H9 (cell line): ENCODE measurements at regions not wholly inside any gene's neighbourhood (a gene's known extent, or its start where the extent isn't known, plus 50 kb on each side); places are given as distances from the start of the nearest gene placed in this dataset.

Experiments used
- DNase-seq: peaks from one replicate; pipeline ENCODE4 v3.0.0-alpha.2; 2017
- H2AFZ ChIP-seq: one replicate; pipeline ENCODE4 v1.6.1; 2013; ENCODE audit warnings: mild to moderate bottlenecking, low read length, control low read depth, moderate library complexity
- H2AK5ac ChIP-seq: 2 replicates; pipeline ENCODE4 v1.6.1; 2013; ENCODE audit warnings: low read length, control low read depth, mixed read lengths; ENCODE audit not compliant: insufficient read length
- H2BK120ac ChIP-seq: one replicate; pipeline ENCODE4 v1.6.1; 2013; ENCODE audit warnings: low read depth, mild to moderate bottlenecking, low read length, control low read depth, inconsistent platforms; ENCODE audit not compliant: poor library complexity, severe bottlenecking
- H2BK12ac ChIP-seq: 2 replicates; pipeline ENCODE4 v1.6.1; 2013; ENCODE audit warnings: low read length, control low read depth, mixed read lengths, low read depth; ENCODE audit not compliant: insufficient read length
- H2BK15ac ChIP-seq: 2 replicates; pipeline ENCODE4 v1.6.1; 2013; ENCODE audit warnings: low read depth, low read length, control low read depth
- H2BK20ac ChIP-seq: one replicate; pipeline ENCODE4 v1.6.1; 2013; ENCODE audit warnings: low read depth, mild to moderate bottlenecking, low read length, control low read depth, inconsistent platforms; ENCODE audit not compliant: poor library complexity, severe bottlenecking
- H2BK5ac ChIP-seq: 2 replicates; pipeline ENCODE4 v1.6.1; 2013; ENCODE audit warnings: low read length, control low read depth, mixed read lengths; ENCODE audit not compliant: insufficient read length
- H3K14ac ChIP-seq: 2 replicates; pipeline ENCODE4 v1.6.1; 2013; ENCODE audit warnings: low read length, control low read depth; ENCODE audit not compliant: insufficient read depth
- H3K18ac ChIP-seq: 2 replicates; pipeline ENCODE4 v1.6.1; 2013; ENCODE audit warnings: low read depth, mild to moderate bottlenecking, mixed read lengths, low read length, control low read depth; ENCODE audit not compliant: insufficient read length
- H3K23ac ChIP-seq: 2 replicates; pipeline ENCODE4 v1.6.1; 2013; ENCODE audit warnings: low read length, control low read depth, mixed read lengths, low read depth; ENCODE audit not compliant: insufficient read length
- H3K23me2 ChIP-seq: 2 replicates; pipeline ENCODE4 v1.6.1; 2013; ENCODE audit warnings: low read depth, mild to moderate bottlenecking, mixed read lengths, low read length, control low read depth; ENCODE audit not compliant: insufficient read length, poor library complexity, severe bottlenecking
- H3K27ac ChIP-seq: 2 replicates; pipeline ENCODE4 v1.5.1; 2013; ENCODE audit warnings: low read length, control low read depth, mixed read lengths, low read depth; ENCODE audit not compliant: insufficient read length
- H3K27me3 ChIP-seq: 2 replicates; pipeline ENCODE4 v1.6.1; 2013; ENCODE audit warnings: low read length, control low read depth, inconsistent platforms; ENCODE audit not compliant: insufficient read depth
- H3K4ac ChIP-seq: 2 replicates; pipeline ENCODE4 v1.6.1; 2013; ENCODE audit warnings: low read depth, mild to moderate bottlenecking, control low read depth, inconsistent platforms, low read length, moderate library complexity
- H3K4me1 ChIP-seq: 2 replicates; pipeline ENCODE4 v1.6.1; 2013; ENCODE audit warnings: low read length, control low read depth, inconsistent platforms; ENCODE audit not compliant: insufficient read depth
- H3K4me2 ChIP-seq: 2 replicates; pipeline ENCODE4 v1.6.1; 2013; ENCODE audit warnings: low read length, control low read depth, mixed read lengths; ENCODE audit not compliant: insufficient read length, insufficient read depth
- H3K56ac ChIP-seq: 2 replicates; pipeline ENCODE4 v1.6.1; 2013; ENCODE audit warnings: low read depth, mild to moderate bottlenecking, mixed read lengths, low read length, control low read depth; ENCODE audit not compliant: insufficient read length
- H3K79me1 ChIP-seq: 2 replicates; pipeline ENCODE4 v1.6.1; 2013; ENCODE audit warnings: low read depth, mild to moderate bottlenecking, moderate library complexity, low read length, control low read depth, inconsistent platforms; ENCODE audit not compliant: insufficient read depth, poor library complexity, severe bottlenecking
- H3K79me2 ChIP-seq: 2 replicates; pipeline ENCODE4 v1.6.1; 2013; ENCODE audit warnings: low read length, control low read depth, inconsistent platforms; ENCODE audit not compliant: insufficient read depth
- H3K9ac ChIP-seq: 2 replicates; pipeline ENCODE4 v1.6.1; 2013; ENCODE audit warnings: low read length, control low read depth, mixed read lengths; ENCODE audit not compliant: insufficient read length; ENCODE audit errors: extremely low read depth
- H3K9me3 ChIP-seq: one replicate; pipeline ENCODE4 v1.6.1; 2013; ENCODE audit warnings: low read depth, low read length, inconsistent platforms; ENCODE audit not compliant: control insufficient read depth
- H3T11ph ChIP-seq: one replicate; pipeline ENCODE4 v1.6.1; 2013; ENCODE audit warnings: mild to moderate bottlenecking, low read length, control low read depth, inconsistent platforms
- H4K20me1 ChIP-seq: one replicate; pipeline ENCODE4 v1.6.1; 2013; ENCODE audit not compliant: control insufficient read depth, insufficient read length, insufficient read depth
- H4K5ac ChIP-seq: 2 replicates; pipeline ENCODE4 v1.6.1; 2013; ENCODE audit warnings: low read depth, mild to moderate bottlenecking, mixed read lengths, low read length, control low read depth; ENCODE audit not compliant: insufficient read length
- H4K8ac ChIP-seq: replicated peaks from 2 replicates; pipeline ENCODE4 v1.6.1; 2013; ENCODE audit warnings: low read length, control low read depth, mixed read lengths, low read depth; ENCODE audit not compliant: insufficient read length
- H4K91ac ChIP-seq: 2 replicates; pipeline ENCODE4 v1.6.1; 2013; ENCODE audit warnings: low read depth, mild to moderate bottlenecking, moderate library complexity, mixed read lengths, low read length, control low read depth; ENCODE audit not compliant: insufficient read length
- H3K27ac Mint-ChIP-seq, 3 experiments: 2 replicates in 2 of 3; 3 replicates in 1 of 3; pipeline ENCODE4 v1.8.0; 2020 to 2021; ENCODE audit warnings: mixed read lengths in 3 of 3, mild to moderate bottlenecking in 1 of 3, moderate library complexity in 1 of 3
- H3K27me3 Mint-ChIP-seq: 2 replicates; pipeline ENCODE4 v1.8.0; 2021; ENCODE audit warnings: low read depth, mild to moderate bottlenecking, moderate library complexity, mixed read lengths
- H3K36me3 Mint-ChIP-seq, 3 experiments: 2 replicates in 2 of 3; 3 replicates in 1 of 3; pipeline ENCODE4 v1.8.0; 2020 to 2021; ENCODE audit warnings: low read depth in 3 of 3, mixed read lengths in 3 of 3; ENCODE audit not compliant: insufficient read depth in 1 of 3
- H3K4me1 Mint-ChIP-seq, 2 experiments: 2 replicates each; pipeline ENCODE4 v1.8.0; 2020; ENCODE audit warnings: mixed read lengths in 2 of 2
- H3K4me3 Mint-ChIP-seq, 2 experiments: 2 replicates in 1 of 2; 3 replicates in 1 of 2; pipeline ENCODE4 v1.8.0; 2020 to 2021; ENCODE audit warnings: mild to moderate bottlenecking in 2 of 2, mixed read lengths in 2 of 2, moderate library complexity in 1 of 2
- H3K9me3 Mint-ChIP-seq, 2 experiments: 2 replicates in 1 of 2; 3 replicates in 1 of 2; pipeline ENCODE4 v1.8.0; 2020; ENCODE audit warnings: mild to moderate bottlenecking in 2 of 2, mixed read lengths in 2 of 2, moderate library complexity in 1 of 2
- CTCF ChIP-seq: fragments of 200-600 bp; sonication (generic); conservative IDR thresholded peaks from 3 replicates; pipeline ENCODE4 v1.8.0; 2021; ENCODE audit warnings: antibody characterized with exemption, mild to moderate bottlenecking
- whole genome bisulfite sequencing: extraction: QIAGEN DNeasy Blood & Tissue Kit; methylation state at CpG from one replicate; pipeline ENCODE4 v1.1.7; 2013; ENCODE audit warnings: missing lambda C conversion rate, low lambda C conversion rate, mixed read lengths; ENCODE audit not compliant: insufficient read length; ENCODE audit errors: extremely low coverage; 5-methylcytosine and 5-hydroxymethylcytosine counted together

GRCh38 chrX:5314148-5314547, 914.5 kb downstream of the NLGN4X start:
- Histone ChIP-seq H2BK12ac (no peak overlapping the region), H2BK20ac (no peak overlapping the region), H2BK15ac (no peak overlapping the region), H3K23ac (no peak overlapping the region), H4K20me1 (no peaks in the 10 kb centered on the region), H3K14ac (no peak overlapping the region), H2BK120ac (no peak overlapping the region), H3K9ac (no peak overlapping the region), H3K4me1 (no peaks in the 10 kb centered on the region), H3K27ac (no peak overlapping the region), H4K91ac (no peak overlapping the region), H3K79me2 (no peaks in the 10 kb centered on the region), H3K9me3 (no peaks in the 10 kb centered on the region), H3K4me2 (no peak overlapping the region), H3K79me1 (no peaks in the 10 kb centered on the region), H3K18ac (no peak overlapping the region), H2AK5ac (no peak overlapping the region), H2AFZ (no peak overlapping the region), H3K4ac (no peak overlapping the region), H2BK5ac (no peak overlapping the region), H4K8ac (no peak overlapping the region), H3K56ac (no peak overlapping the region), H3T11ph (no peak overlapping the region), H3K27me3 (no peaks in the 10 kb centered on the region), H3K23me2 (no peaks in the 10 kb centered on the region), H4K5ac (no peak overlapping the region)
- Mint-ChIP-seq H3K4me1 (no peaks in the 10 kb centered on the region), H3K4me3 (no peak overlapping the region), H3K36me3 (no peaks in the 10 kb centered on the region), H3K27ac (no peak overlapping the region), H3K27me3 (no peaks in the 10 kb centered on the region), H3K9me3 (no peaks in the 10 kb centered on the region)
- no peak for TF ChIP-seq CTCF
- no peak for DNase-seq
- no CpG with 5 or more reads among the region's 5 CpGs for WGBS
